ENCODE measurements at regions not wholly inside any gene's neighbourhood (a gene's known extent, or its start where the extent isn't known, plus 50 kb on each side); places are given as distances from the start of the nearest gene placed in this dataset.

DNA sequence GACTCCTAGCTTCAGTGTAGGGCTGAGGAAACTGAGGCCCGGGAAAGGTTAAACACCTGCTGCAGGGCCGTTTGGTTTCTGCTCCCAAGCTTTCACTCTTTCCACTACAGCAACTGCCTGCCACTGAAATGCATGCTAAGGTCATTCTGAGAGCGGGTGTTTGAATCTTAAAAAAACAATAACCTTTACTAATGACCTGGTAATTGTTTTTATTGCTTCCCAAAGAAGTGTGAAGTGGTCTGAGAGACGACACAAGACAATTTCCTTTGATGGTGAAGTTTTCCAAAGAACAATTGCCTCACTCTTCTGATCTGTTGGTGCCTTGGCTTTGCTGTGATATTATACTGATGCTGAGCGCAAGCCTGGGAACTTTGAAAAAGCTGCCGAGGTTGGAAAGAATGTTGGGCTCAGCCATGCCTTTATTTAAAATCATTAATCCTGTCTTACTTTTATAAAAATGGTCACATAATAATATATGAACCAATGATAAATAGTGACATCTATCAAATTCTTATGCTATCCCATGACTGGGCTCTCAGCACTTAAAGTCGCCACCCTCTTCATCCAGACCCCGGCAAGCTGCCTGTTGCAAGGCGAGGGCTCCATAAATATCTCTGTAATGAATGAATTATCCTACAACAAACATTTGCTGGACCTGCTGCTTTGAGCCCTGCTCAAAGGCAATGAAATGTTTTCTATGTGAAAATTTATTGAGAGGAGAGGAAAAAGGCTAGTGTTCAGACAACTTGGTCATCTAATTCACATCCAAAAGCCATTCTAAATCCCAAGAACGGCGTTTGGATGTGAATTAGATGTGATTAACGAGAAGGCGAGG is 67.8 kb upstream of the SOD3 start:
- no peak for TF ChIP-seq GATA2 (IDR thresholded peaks at IDR 0.05; ENCODE audit: low read depth, low read length)
- no peak for TF ChIP-seq GATA3 (IDR thresholded peaks at IDR 0.05; ENCODE audit: low read depth, low read length)
